ENCODE measurements at regions not wholly inside any gene's neighbourhood (a gene's known extent, or its start where the extent isn't known, plus 50 kb on each side); places are given as distances from the start of the nearest gene placed in this dataset.

- no peak overlapping the region for H3K27ac ChIP-seq
- TF ChIP-seq, protein P1, sequence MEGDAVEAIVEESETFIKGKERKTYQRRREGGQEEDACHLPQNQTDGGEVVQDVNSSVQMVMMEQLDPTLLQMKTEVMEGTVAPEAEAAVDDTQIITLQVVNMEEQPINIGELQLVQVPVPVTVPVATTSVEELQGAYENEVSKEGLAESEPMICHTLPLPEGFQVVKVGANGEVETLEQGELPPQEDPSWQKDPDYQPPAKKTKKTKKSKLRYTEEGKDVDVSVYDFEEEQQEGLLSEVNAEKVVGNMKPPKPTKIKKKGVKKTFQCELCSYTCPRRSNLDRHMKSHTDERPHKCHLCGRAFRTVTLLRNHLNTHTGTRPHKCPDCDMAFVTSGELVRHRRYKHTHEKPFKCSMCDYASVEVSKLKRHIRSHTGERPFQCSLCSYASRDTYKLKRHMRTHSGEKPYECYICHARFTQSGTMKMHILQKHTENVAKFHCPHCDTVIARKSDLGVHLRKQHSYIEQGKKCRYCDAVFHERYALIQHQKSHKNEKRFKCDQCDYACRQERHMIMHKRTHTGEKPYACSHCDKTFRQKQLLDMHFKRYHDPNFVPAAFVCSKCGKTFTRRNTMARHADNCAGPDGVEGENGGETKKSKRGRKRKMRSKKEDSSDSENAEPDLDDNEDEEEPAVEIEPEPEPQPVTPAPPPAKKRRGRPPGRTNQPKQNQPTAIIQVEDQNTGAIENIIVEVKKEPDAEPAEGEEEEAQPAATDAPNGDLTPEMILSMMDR (conservative IDR thresholded peaks at IDR 0.05), result no peak
Observed at GRCh38 chr10:108861181-108861754, 1062.0 kb downstream of the XPNPEP1 start.

DNA sequence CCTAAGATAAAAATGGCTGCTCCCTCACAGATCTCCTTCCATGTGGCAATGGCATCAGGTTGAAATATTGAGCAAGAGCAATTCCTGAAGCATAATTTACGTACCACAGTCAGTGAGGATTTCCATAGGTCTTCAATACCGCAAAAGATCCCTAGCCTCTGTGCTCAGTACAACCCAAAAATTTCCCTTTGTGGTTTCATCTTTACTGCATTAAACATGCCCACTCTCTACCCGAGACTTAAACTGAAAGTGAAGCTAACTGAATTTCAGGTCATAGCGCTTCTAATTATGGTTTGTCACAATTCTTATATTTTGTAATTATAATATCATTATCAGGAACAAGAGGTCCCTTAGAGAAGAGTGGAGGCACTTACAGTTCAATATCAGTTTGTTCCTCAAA is 1071.1 kb downstream of the XPNPEP1 start:
- TF ChIP-seq, protein P1 (conservative IDR thresholded peaks at IDR 0.05), result no peak

DNA sequence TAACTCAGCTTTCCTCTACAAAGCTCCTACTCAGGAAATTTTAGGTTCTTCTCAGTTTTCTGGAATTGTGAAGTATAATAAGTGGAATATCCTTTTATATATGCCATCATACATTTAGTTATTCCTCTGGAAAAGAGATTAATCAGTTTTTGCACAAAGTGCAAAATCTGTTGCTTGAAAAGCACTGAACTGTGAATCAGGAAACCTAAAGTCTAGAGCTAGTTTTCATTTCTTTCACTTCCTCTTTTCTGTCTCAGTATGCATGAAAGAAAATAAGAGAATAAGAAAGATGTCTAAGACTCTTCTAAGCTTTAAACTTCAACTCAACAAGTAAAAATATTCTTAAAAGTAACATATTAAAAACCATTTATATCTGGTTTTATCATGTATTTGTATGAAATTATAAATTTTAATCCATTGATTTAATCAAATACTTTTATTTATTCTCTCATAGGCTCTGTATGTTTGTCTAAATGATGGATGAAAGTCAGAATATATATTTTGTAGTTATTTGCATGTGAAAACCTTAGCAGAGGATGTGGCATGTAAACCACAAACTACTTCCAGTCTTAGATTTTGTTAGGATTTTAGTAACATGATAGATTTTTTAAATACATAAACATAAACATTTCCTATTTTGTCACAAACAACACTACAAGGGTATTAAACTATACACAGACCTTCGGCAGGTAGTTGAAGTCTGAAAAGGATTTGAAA is 1073.0 kb downstream of the XPNPEP1 start:
- no peak overlapping the region for H3K27ac ChIP-seq
- TF ChIP-seq, protein P1 (conservative IDR thresholded peaks at IDR 0.05), result no peak

More for the DNA sequence above, 1071.1 kb downstream of the XPNPEP1 start:
- no peak overlapping the region for H3K27ac ChIP-seq

GRCh38 chr10:108849688-108850087 is 1073.6 kb downstream of the XPNPEP1 start:
- no peak overlapping the region for H3K27ac ChIP-seq
- TF ChIP-seq, protein P1 (conservative IDR thresholded peaks at IDR 0.05), result no peak

GRCh38 chr10:108849186-108849585 is 1074.1 kb downstream of the XPNPEP1 start:
- no peak overlapping the region for H3K27ac ChIP-seq
- TF ChIP-seq, protein P1 (conservative IDR thresholded peaks at IDR 0.05), result no peak

- TF ChIP-seq, protein P1 (conservative IDR thresholded peaks at IDR 0.05), result no peak
- no peak overlapping the region for H3K27ac ChIP-seq
Observed at GRCh38 chr10:108848046-108848445, 1075.3 kb downstream of the XPNPEP1 start.

DNA sequence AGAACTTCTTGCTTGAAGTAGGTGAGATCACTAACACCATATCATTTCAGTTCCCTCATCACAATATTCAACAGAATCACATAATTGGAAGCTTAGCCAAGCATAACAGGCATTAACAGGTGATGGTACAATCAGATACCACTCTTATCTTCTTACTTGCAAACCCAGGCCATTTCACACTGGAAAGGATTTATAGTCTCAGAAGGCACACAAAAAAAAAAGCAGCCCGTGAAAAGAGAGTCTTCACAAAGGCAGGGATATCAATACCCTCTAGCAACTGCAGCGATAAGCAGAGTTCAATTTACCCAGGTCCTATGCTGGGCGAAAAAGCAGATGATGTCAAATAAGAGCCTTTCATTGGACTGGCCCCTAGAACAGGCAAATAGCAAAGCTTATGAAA is 1082.4 kb downstream of the XPNPEP1 start:
- no peak overlapping the region for H3K27ac ChIP-seq

More for the DNA sequence above, 1082.4 kb downstream of the XPNPEP1 start:
- TF ChIP-seq, protein P1 (conservative IDR thresholded peaks at IDR 0.05), result no peak

Data from VCaP (cell line).